T-cell (primary cell): ENCODE measurements at regions not wholly inside any gene's neighbourhood (a gene's known extent, or its start where the extent isn't known, plus 50 kb on each side); places are given as distances from the start of the nearest gene placed in this dataset.

Source experiments
- ATAC-seq, 4 experiments: fragments of 200-7000 bp in 3 of 4; fragments of 150-1000 bp in 1 of 4; cut with Tn5 transposase; replicated peaks in 1 of 4; 1 replicate in 3 of 4; 2 replicates in 1 of 4; pipeline ENCODE4 v1.10.0; 2021; ENCODE audit warnings: moderate library complexity in 3 of 4, mild to moderate bottlenecking in 2 of 4, moderate number of reproducible peaks in 1 of 4
- CTCF ChIA-PET, 2 donors: fragments of 300-600 bp; sonication (Branson Sonifier 250); formaldehyde crosslinking; loops; one replicate each; lab custom pipeline; 2022; ENCODE audit warnings: antibody characterized with exemption in 2 of 2; lab: Charles Lee
- POLR2A ChIA-PET, 2 donors: fragments of 300-600 bp; sonication (Branson Sonifier 250); formaldehyde crosslinking; loops; one replicate each; lab custom pipeline; 2022; ENCODE audit warnings: antibody characterized with exemption in 2 of 2; lab: Charles Lee
- DNase-seq, 35 experiments: peaks; one replicate each; pipeline versions ENCODE4 v3.0.0 to v3.0.0-alpha.2; 2013 to 2023
- H3K27ac ChIP-seq: one replicate; pipeline ENCODE4 v1.5.1; 2013; ENCODE audit warnings: low read length
- H3K27me3 ChIP-seq, 2 experiments: replicated peaks in 1 of 2; 1 replicate in 1 of 2; 2 replicates in 1 of 2; pipeline versions ENCODE4 v1.6.1 to v1.7.0; 2013; ENCODE audit warnings: low read length in 1 of 2, mixed read lengths in 1 of 2; ENCODE audit not compliant: control insufficient read depth in 2 of 2, insufficient read depth in 2 of 2; ENCODE audit errors: extremely low read depth in 1 of 2
- H3K36me3 ChIP-seq, 2 donors: 1 replicate in 1 of 2; 2 replicates in 1 of 2; pipeline versions ENCODE4 v1.6.1 to v1.7.0; 2013; ENCODE audit warnings: low read length in 1 of 2; ENCODE audit not compliant: control insufficient read depth in 2 of 2, insufficient read depth in 1 of 2; ENCODE audit errors: extremely low read depth in 1 of 2
- H3K4me1 ChIP-seq, 2 experiments: 1 replicate in 1 of 2; 2 replicates in 1 of 2; pipeline versions ENCODE4 v1.6.1 to v1.7.0; 2013; ENCODE audit warnings: low read length in 2 of 2, mixed read lengths in 1 of 2; ENCODE audit not compliant: insufficient read depth in 2 of 2, control insufficient read depth in 1 of 2; ENCODE audit errors: extremely low read depth in 1 of 2
- H3K4me3 ChIP-seq, 2 donors: 1 replicate in 1 of 2; 2 replicates in 1 of 2; pipeline versions ENCODE4 v1.5.1 to v1.7.0; 2013; ENCODE audit warnings: mild to moderate bottlenecking in 2 of 2, low read length in 1 of 2, moderate library complexity in 1 of 2; ENCODE audit not compliant: control insufficient read depth in 1 of 2; ENCODE audit errors: extremely low read depth in 1 of 2
- H3K9me3 ChIP-seq: 2 replicates; pipeline ENCODE4 v1.7.0; 2013
- H3K27ac Mint-ChIP-seq, 2 donors: one replicate each; pipeline ENCODE4 v1.8.0; 2020 to 2021; ENCODE audit warnings: mild to moderate bottlenecking in 2 of 2, mixed read lengths in 2 of 2
- H3K27me3 Mint-ChIP-seq, 2 donors: one replicate each; pipeline ENCODE4 v1.8.0; 2021 to 2022; ENCODE audit warnings: mixed read lengths in 2 of 2
- H3K36me3 Mint-ChIP-seq: one replicate; pipeline ENCODE4 v1.8.0; 2021; ENCODE audit warnings: mixed read lengths
- H3K4me1 Mint-ChIP-seq, 3 donors: one replicate each; pipeline ENCODE4 v1.8.0; 2020 to 2022; ENCODE audit warnings: mixed read lengths in 3 of 3, mild to moderate bottlenecking in 1 of 3
- H3K4me3 Mint-ChIP-seq, 3 donors: one replicate each; pipeline ENCODE4 v1.8.0; 2020 to 2022; ENCODE audit warnings: mild to moderate bottlenecking in 3 of 3, mixed read lengths in 3 of 3, moderate library complexity in 3 of 3
- H3K9me3 Mint-ChIP-seq, 3 donors: one replicate each; pipeline ENCODE4 v1.8.0; 2020 to 2022; ENCODE audit warnings: mixed read lengths in 3 of 3
- WGBS: methylation state at CpG from one replicate; pipeline ENCODE4 v1.1.5; 2013; ENCODE audit warnings: missing lambda C conversion rate; ENCODE audit not compliant: insufficient coverage; 5-methylcytosine and 5-hydroxymethylcytosine counted together

- Mint-ChIP-seq H3K9me3 (peaks cover 4 to 14% (median 11%) of the 10 kb centered on the region in 3 donors), H3K27ac (no peak overlapping the region), H3K27me3 (no peaks in the 10 kb centered on the region), H3K36me3 (no peaks in the 10 kb centered on the region), H3K4me1 (no peaks in the 10 kb centered on the region), H3K4me3 (no peak overlapping the region)
- DNase-seq (no peak), ATAC-seq (no peak)
- H3K9me3 ChIP-seq: peaks cover 2% of the 10 kb centered on the region
- no peaks in the 10 kb centered on the region for H3K27me3 ChIP-seq
- H3K36me3 ChIP-seq: no peaks in the 10 kb centered on the region
- WGBS: no CpG with 5 or more reads among the region's 6 CpGs
- H3K27ac ChIP-seq: no peak overlapping the region
- H3K4me3 ChIP-seq: no peak overlapping the region
- POLR2A ChIA-PET: no interaction called here
- H3K4me1 ChIP-seq: no peaks in the 10 kb centered on the region
- CTCF ChIA-PET: no interaction called here
Measured at GRCh38 chr6:67244037-67244436, 1391.0 kb upstream of the ADGRB3 start.

DNA sequence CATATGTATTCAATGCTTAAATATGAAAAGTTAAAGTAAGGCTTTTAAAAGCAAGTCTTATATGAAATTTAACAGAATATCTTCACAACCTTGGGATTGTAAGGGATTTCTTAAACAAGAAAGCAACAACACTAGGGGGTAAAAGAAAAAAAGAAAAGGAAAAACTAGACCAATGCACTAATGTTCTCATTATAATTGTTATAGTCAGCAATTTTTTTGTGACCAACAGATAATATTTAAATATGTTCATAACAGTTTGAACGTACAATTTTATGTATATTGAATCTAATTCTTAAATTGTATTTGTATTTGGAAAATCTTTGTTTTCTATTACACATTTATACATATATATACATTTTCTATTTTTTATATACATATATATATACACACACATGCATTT lies 1397.8 kb upstream of the ADGRB3 start:
- ATAC-seq: no peak
- POLR2A ChIA-PET: no interaction called here

GRCh38 chr6:67231092-67231491 lies 1404.0 kb upstream of the ADGRB3 start:
- Histone ChIP-seq H3K4me1 (no peaks in the 10 kb centered on the region), H3K36me3 (no peaks in the 10 kb centered on the region), H3K27ac (no peak overlapping the region), H3K27me3 (no peaks in the 10 kb centered on the region), H3K9me3 (peaks cover 3% of the 10 kb centered on the region), H3K4me3 (no peak overlapping the region)
- WGBS: no CpG with 5 or more reads among the region's 1 CpG
- Mint-ChIP-seq H3K4me3 (no peak overlapping the region), H3K4me1 (no peaks in the 10 kb centered on the region), H3K27me3 (no peaks in the 10 kb centered on the region), H3K36me3 (no peaks in the 10 kb centered on the region), H3K27ac (no peak overlapping the region), H3K9me3 (peaks cover 6 to 8% (median 8%) of the 10 kb centered on the region in 3 donors)
- ATAC-seq: no peak
- ChIA-PET POLR2A (no interaction called here), CTCF (no interaction called here)
- DNase-seq: no peak

More for the DNA sequence above, 1397.8 kb upstream of the ADGRB3 start:
- H3K4me3 Mint-ChIP-seq: no peak overlapping the region
- no peak overlapping the region for H3K4me3 ChIP-seq
- no peaks in the 10 kb centered on the region for H3K4me1 Mint-ChIP-seq
- no CpG with 5 or more reads among the region's 1 CpG for WGBS
- H3K27me3 ChIP-seq: no peaks in the 10 kb centered on the region
- peaks cover 7 to 12% (median 7%) of the 10 kb centered on the region in 3 donors for H3K9me3 Mint-ChIP-seq
- H3K27ac ChIP-seq: no peak overlapping the region
- H3K4me1 ChIP-seq: no peaks in the 10 kb centered on the region
- CTCF ChIA-PET: no interaction called here
- no peaks in the 10 kb centered on the region for H3K27me3 Mint-ChIP-seq
- DNase-seq: no peak
- no peaks in the 10 kb centered on the region for H3K9me3 ChIP-seq
- H3K36me3 ChIP-seq: no peaks in the 10 kb centered on the region
- H3K27ac Mint-ChIP-seq: no peak overlapping the region
- no peaks in the 10 kb centered on the region for H3K36me3 Mint-ChIP-seq

GRCh38 chr6:67224989-67225388 lies 1410.1 kb upstream of the ADGRB3 start:
- DNase-seq (no peak), ATAC-seq (no peak)
- WGBS: no CpG with 5 or more reads among the region's 1 CpG
- no peaks in the 10 kb centered on the region for H3K4me1 ChIP-seq
- no peaks in the 10 kb centered on the region for H3K27me3 ChIP-seq
- no peak overlapping the region for H3K4me3 ChIP-seq
- ChIA-PET CTCF (no interaction called here), POLR2A (no interaction called here)
- H3K9me3 ChIP-seq: peaks cover 3% of the 10 kb centered on the region
- no peak overlapping the region for H3K27ac ChIP-seq
- Mint-ChIP-seq H3K4me1 (no peaks in the 10 kb centered on the region), H3K27me3 (no peaks in the 10 kb centered on the region), H3K27ac (no peak overlapping the region), H3K36me3 (no peaks in the 10 kb centered on the region), H3K9me3 (peaks cover 21 to 33% (median 23%) of the 10 kb centered on the region in 3 donors), H3K4me3 (no peak overlapping the region)
- no peaks in the 10 kb centered on the region for H3K36me3 ChIP-seq

DNA sequence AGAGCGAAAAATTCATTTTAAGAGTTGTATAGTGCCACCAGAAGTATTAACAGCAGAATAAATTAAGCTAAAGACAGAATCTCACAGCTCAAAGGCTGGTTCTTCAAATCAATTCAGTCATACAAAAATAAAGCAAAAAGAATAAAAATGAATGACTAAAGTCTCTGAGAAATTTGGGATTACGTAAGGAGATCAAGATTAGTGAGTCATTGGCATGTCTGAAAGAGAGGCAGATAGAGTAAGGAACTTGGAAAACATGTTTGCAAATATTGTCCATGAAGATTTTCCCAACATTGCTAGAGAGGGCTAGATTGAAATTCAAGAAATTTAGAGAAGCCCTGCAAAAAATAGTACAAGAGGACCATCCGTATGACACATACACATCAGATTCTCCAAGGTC lies 1413.9 kb upstream of the ADGRB3 start:
- POLR2A ChIA-PET: interaction anchor here in 1 of 2 donors (0.7 kb wide), 1 partner anchor 32 kb away, joined by 3 read pairs; no protein-coding TSS in a partner anchor
- ATAC-seq (no peak), DNase-seq (no peak)
- Mint-ChIP-seq H3K9me3 (peaks cover 17 to 27% (median 20%) of the 10 kb centered on the region in 3 donors), H3K36me3 (no peaks in the 10 kb centered on the region), H3K4me1 (no peaks in the 10 kb centered on the region), H3K27ac (no peak overlapping the region), H3K27me3 (no peaks in the 10 kb centered on the region), H3K4me3 (no peak overlapping the region)
- no peak overlapping the region for H3K4me3 ChIP-seq
- H3K36me3 ChIP-seq: no peaks in the 10 kb centered on the region
- CTCF ChIA-PET: no interaction called here
- WGBS: no CpG with 5 or more reads among the region's 3 CpGs
- no peaks in the 10 kb centered on the region for H3K9me3 ChIP-seq
- H3K4me1 ChIP-seq: no peaks in the 10 kb centered on the region
- no peak overlapping the region for H3K27ac ChIP-seq
- H3K27me3 ChIP-seq: no peaks in the 10 kb centered on the region

DNA sequence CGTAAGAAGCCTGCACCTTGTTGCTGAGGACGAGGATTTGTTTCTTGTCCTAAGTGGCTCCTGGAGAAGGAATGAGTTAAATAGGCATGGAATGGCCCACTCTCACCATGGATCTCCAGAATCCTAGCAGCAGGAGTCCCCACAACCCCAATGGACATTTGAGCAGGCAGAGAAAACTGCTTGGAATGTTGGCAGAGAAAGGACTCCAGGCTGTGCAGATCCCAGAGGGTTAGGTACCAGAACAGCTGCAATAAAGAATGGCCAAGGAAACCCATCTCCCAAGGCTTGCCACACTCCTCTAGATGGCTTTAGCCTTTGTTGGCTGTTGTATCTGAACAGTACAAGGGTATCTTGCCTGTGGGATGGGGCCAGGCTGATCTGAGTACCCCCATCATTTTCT lies 1415.7 kb upstream of the ADGRB3 start:
- Mint-ChIP-seq H3K27ac (no peak overlapping the region), H3K27me3 (no peaks in the 10 kb centered on the region), H3K4me3 (no peak overlapping the region), H3K4me1 (no peaks in the 10 kb centered on the region), H3K36me3 (no peaks in the 10 kb centered on the region), H3K9me3 (peaks cover 16 to 27% (median 20%) of the 10 kb centered on the region in 3 donors)
- Histone ChIP-seq H3K36me3 (no peaks in the 10 kb centered on the region), H3K4me1 (no peaks in the 10 kb centered on the region), H3K27ac (no peak overlapping the region), H3K27me3 (no peaks in the 10 kb centered on the region), H3K9me3 (no peaks in the 10 kb centered on the region), H3K4me3 (no peak overlapping the region)
- no peak for DNase-seq
- ChIA-PET CTCF (no interaction called here), POLR2A (no interaction called here)
- WGBS: 90% methylated on average over 2 of the region's 2 CpGs
- ATAC-seq: no peak

GRCh38 chr6:67212584-67212983 lies 1422.5 kb upstream of the ADGRB3 start:
- Histone ChIP-seq H3K36me3 (no peaks in the 10 kb centered on the region), H3K27ac (no peak overlapping the region), H3K4me3 (no peak overlapping the region), H3K4me1 (no peaks in the 10 kb centered on the region), H3K9me3 (no peaks in the 10 kb centered on the region), H3K27me3 (no peaks in the 10 kb centered on the region)
- ChIA-PET CTCF (no interaction called here), POLR2A (no interaction called here)
- Mint-ChIP-seq H3K9me3 (peaks cover 6 to 13% (median 12%) of the 10 kb centered on the region in 3 donors), H3K27ac (no peak overlapping the region), H3K4me1 (no peaks in the 10 kb centered on the region), H3K36me3 (no peaks in the 10 kb centered on the region), H3K4me3 (no peak overlapping the region), H3K27me3 (no peaks in the 10 kb centered on the region)
- no peak for DNase-seq
- ATAC-seq: no peak
